Upper lobe of left lung (tissue), 6 donors: ENCODE measurements at regions not wholly inside any gene's neighbourhood (a gene's known extent, or its start where the extent isn't known, plus 50 kb on each side); places are given as distances from the start of the nearest gene placed in this dataset.
A peak's percentile ranks its signal among the peaks of the same experiment; 100 is the strongest.

ENCODE experiments used
- ATAC-seq, 2 donors: fragments of 200-7000 bp; cut with Tn5 transposase; one replicate each; pipeline ENCODE4 v1.9.1; 2022; ENCODE audit warnings: mild to moderate bottlenecking in 2 of 2, moderate library complexity in 2 of 2; ENCODE audit not compliant: low FRiP score in 2 of 2
- DNase-seq, 2 donors: peaks; one replicate each; pipeline ENCODE4 v3.0.0-alpha.2; 2019 to 2020
- H3K27ac ChIP-seq, 4 donors: fragments of 200-600 bp; sonication (generic); one replicate each; pipeline ENCODE4 v1.5.1; 2016 to 2019
- H3K27me3 ChIP-seq, 4 donors: fragments of 200-600 bp; sonication (generic); one replicate each; pipeline ENCODE4 v1.5.1; 2017 to 2019
- H3K36me3 ChIP-seq, 4 donors: fragments of 200-600 bp; sonication (generic); one replicate each; pipeline ENCODE4 v1.5.1; 2016 to 2019
- H3K4me1 ChIP-seq, 4 donors: fragments of 200-600 bp; sonication (generic); one replicate each; pipeline ENCODE4 v1.5.1; 2018 to 2019
- H3K4me3 ChIP-seq, 4 donors: fragments of 200-600 bp; sonication (generic); one replicate each; pipeline ENCODE4 v1.5.1; 2017 to 2019; ENCODE audit warnings: mild to moderate bottlenecking in 2 of 4, moderate library complexity in 1 of 4
- H3K9me3 ChIP-seq, 4 donors: fragments of 200-600 bp; sonication (generic); one replicate each; pipeline ENCODE4 v1.5.1; 2018 to 2019
- EP300 ChIP-seq, 4 donors: sonication (generic); formaldehyde crosslinking; IDR thresholded peaks; one replicate each; pipeline ENCODE4 v1.5.1; 2017; ENCODE audit warnings: antibody characterized with exemption in 4 of 4, control low read depth in 2 of 4
- POLR2A ChIP-seq, 4 donors: fragments of 450-650 bp; IDR thresholded peaks; one replicate each; pipeline ENCODE4 v1.5.1; 2016 to 2017; ENCODE audit warnings: antibody characterized with exemption in 4 of 4, mild to moderate bottlenecking in 2 of 4
- POLR2AphosphoS5 ChIP-seq, 2 donors: sonication (generic); formaldehyde crosslinking; IDR thresholded peaks; one replicate each; pipeline ENCODE4 v1.5.1; 2017; ENCODE audit warnings: antibody characterized with exemption in 2 of 2
- WGBS, 2 donors: methylation state at CpG; one replicate each; pipeline ENCODE4 v1.1.5; 2017 to 2018; 5-methylcytosine and 5-hydroxymethylcytosine counted together
- TF ChIP-seq, protein P1 (sequence below), 6 experiments: fragments of 450-650 bp in 4 of 6; fragments of 200-600 bp in 2 of 6; sonication (generic) in 2 of 6; IDR thresholded peaks; one replicate each; pipeline ENCODE4 v1.5.1; 2016 to 2019; ENCODE audit warnings: antibody characterized with exemption in 6 of 6
- donor health status: DM: no; HTN: no; CAD: no; lungs with moderate emphysema.
- donor health status: DM: no; HTN: yes; CAD: no; lungs with severe emphysema.

- ATAC-seq (no peak), DNase-seq (peak in 1 of 2 donors; percentile 50)
- H3K4me3 ChIP-seq, result no peak overlapping the region
- no peak for TF ChIP-seq POLR2A (IDR thresholded peaks at IDR 0.05)
- no peak for TF ChIP-seq EP300 (IDR thresholded peaks at IDR 0.05)
- TF ChIP-seq, protein P1, sequence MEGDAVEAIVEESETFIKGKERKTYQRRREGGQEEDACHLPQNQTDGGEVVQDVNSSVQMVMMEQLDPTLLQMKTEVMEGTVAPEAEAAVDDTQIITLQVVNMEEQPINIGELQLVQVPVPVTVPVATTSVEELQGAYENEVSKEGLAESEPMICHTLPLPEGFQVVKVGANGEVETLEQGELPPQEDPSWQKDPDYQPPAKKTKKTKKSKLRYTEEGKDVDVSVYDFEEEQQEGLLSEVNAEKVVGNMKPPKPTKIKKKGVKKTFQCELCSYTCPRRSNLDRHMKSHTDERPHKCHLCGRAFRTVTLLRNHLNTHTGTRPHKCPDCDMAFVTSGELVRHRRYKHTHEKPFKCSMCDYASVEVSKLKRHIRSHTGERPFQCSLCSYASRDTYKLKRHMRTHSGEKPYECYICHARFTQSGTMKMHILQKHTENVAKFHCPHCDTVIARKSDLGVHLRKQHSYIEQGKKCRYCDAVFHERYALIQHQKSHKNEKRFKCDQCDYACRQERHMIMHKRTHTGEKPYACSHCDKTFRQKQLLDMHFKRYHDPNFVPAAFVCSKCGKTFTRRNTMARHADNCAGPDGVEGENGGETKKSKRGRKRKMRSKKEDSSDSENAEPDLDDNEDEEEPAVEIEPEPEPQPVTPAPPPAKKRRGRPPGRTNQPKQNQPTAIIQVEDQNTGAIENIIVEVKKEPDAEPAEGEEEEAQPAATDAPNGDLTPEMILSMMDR (IDR thresholded peaks at IDR 0.05), result no peak
- no peak for TF ChIP-seq POLR2AphosphoS5 (IDR thresholded peaks at IDR 0.05)
- no peak overlapping the region for H3K27ac ChIP-seq
- 64 to 69% methylated on average over 20 to 22 of the region's 22 CpGs for WGBS, 2 donors
- no peaks in the 10 kb centered on the region for H3K9me3 ChIP-seq
- H3K4me1 ChIP-seq, result no peaks in the 10 kb centered on the region
- no peaks in the 10 kb centered on the region for H3K36me3 ChIP-seq
- H3K27me3 ChIP-seq, result no peaks in the 10 kb centered on the region
These were observed 130.2 kb upstream of the PPP1R26 start for GRCh38 chr9:135349212-135350002.

GRCh38 chr9:135350003-135350315 is 129.6 kb upstream of the PPP1R26 start:
- 80 to 82% methylated on average over 12 of the region's 12 CpGs for WGBS, 2 donors
- TF ChIP-seq, protein P1 (IDR thresholded peaks at IDR 0.05), result no peak
- TF ChIP-seq POLR2A (IDR thresholded peaks at IDR 0.05), result no peak
- no peak for TF ChIP-seq POLR2AphosphoS5 (IDR thresholded peaks at IDR 0.05)
- no peak for TF ChIP-seq EP300 (IDR thresholded peaks at IDR 0.05)
- Histone ChIP-seq H3K4me1 (no peaks in the 10 kb centered on the region), H3K4me3 (no peak overlapping the region), H3K27ac (no peak overlapping the region), H3K9me3 (no peaks in the 10 kb centered on the region), H3K36me3 (no peaks in the 10 kb centered on the region), H3K27me3 (no peaks in the 10 kb centered on the region)
- DNase-seq (peak in 1 of 2 donors; percentile 47), ATAC-seq (no peak)

DNA sequence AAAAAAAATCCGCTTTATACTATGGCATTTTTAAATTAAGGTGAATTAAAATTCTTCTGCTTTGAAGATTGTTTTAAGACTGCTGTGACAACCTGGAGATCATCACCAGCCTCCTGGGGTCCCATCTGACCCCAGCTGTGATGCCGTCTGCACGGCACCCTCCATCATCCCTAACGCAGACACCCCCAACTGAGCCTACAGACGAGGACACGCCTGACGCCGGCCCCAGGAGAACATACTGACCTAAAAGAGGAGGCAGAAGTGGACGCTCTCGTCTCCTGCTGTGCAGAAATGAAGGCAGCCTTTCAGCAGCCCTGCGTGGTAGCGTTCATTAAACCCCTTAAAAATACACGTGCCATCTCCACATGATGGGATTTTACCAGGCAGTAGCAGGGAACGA is 125.6 kb upstream of the PPP1R26 start:
- DNase-seq, result peak in 1 of 2 donors; percentile 24
- no peaks in the 10 kb centered on the region for H3K4me1 ChIP-seq
- TF ChIP-seq EP300 (IDR thresholded peaks at IDR 0.05), result no peak
- TF ChIP-seq POLR2AphosphoS5 (IDR thresholded peaks at IDR 0.05), result no peak
- TF ChIP-seq POLR2A (IDR thresholded peaks at IDR 0.05), result no peak
- TF ChIP-seq, protein P1 (IDR thresholded peaks at IDR 0.05), result no peak
- ATAC-seq, result no peak
- H3K9me3 ChIP-seq, result no peaks in the 10 kb centered on the region
- H3K27me3 ChIP-seq, result no peaks in the 10 kb centered on the region
- WGBS, 2 donors, result 91% methylated on average over 9 to 14 of the region's 14 CpGs
- H3K4me3 ChIP-seq, result no peak overlapping the region
- no peaks in the 10 kb centered on the region for H3K36me3 ChIP-seq
- H3K27ac ChIP-seq, result no peak overlapping the region

- H3K9me3 ChIP-seq, result no peaks in the 10 kb centered on the region
- no peak for ATAC-seq
- whole genome bisulfite sequencing, 2 donors, result 82 to 83% methylated on average over 11 to 19 of the region's 19 CpGs
- peak in 1 of 2 donors; percentile 71 for DNase-seq
- H3K36me3 ChIP-seq, result no peaks in the 10 kb centered on the region
- H3K27ac ChIP-seq, result no peak overlapping the region
- no peaks in the 10 kb centered on the region for H3K4me1 ChIP-seq
- no peak for TF ChIP-seq POLR2A (IDR thresholded peaks at IDR 0.05)
- TF ChIP-seq EP300 (IDR thresholded peaks at IDR 0.05), result no peak
- no peak for TF ChIP-seq POLR2AphosphoS5 (IDR thresholded peaks at IDR 0.05)
- TF ChIP-seq, protein P1 (IDR thresholded peaks at IDR 0.05), result no peak
- H3K27me3 ChIP-seq, result no peaks in the 10 kb centered on the region
- H3K4me3 ChIP-seq, result no peak overlapping the region
These were observed 124.0 kb upstream of the PPP1R26 start for GRCh38 chr9:135355521-135356011.

- H3K4me1 ChIP-seq, result no peaks in the 10 kb centered on the region
- ATAC-seq, result no peak
- no peaks in the 10 kb centered on the region for H3K27me3 ChIP-seq
- DNase-seq, result no peak
- no peaks in the 10 kb centered on the region for H3K9me3 ChIP-seq
- no peak for TF ChIP-seq POLR2AphosphoS5 (IDR thresholded peaks at IDR 0.05)
- TF ChIP-seq, protein P1 (IDR thresholded peaks at IDR 0.05), result no peak
- TF ChIP-seq EP300 (IDR thresholded peaks at IDR 0.05), result no peak
- TF ChIP-seq POLR2A (IDR thresholded peaks at IDR 0.05), result no peak
- no peaks in the 10 kb centered on the region for H3K36me3 ChIP-seq
- 80 to 90% methylated on average over 7 to 20 of the region's 26 CpGs for WGBS, 2 donors
- no peak overlapping the region for H3K4me3 ChIP-seq
- no peak overlapping the region for H3K27ac ChIP-seq
These were observed 123.6 kb upstream of the PPP1R26 start for GRCh38 chr9:135356021-135356420.
